ENCODE measurements at regions not wholly inside any gene's neighbourhood (a gene's known extent, or its start where the extent isn't known, plus 50 kb on each side); places are given as distances from the start of the nearest gene placed in this dataset.

DNA sequence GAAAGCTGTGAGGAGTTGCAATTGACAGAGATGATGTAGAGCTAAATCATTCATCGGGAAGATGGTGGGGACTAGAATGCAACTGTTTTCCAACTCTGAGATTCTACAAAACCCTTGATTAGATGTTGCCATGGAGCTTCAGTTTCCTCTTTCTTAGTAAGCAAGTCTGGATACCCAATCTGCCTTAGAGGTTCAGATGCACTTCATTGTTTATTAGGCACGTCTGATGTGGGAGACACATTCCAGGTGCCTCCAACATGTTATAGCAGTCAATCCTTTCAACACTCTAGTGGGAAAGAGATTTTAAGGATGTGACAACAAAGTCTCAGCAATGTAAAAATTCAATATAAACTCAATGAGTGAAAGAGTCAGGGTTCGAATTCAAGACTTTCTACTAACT, 291.3 kb upstream of the PHYHIPL start:
- no peaks in the 10 kb centered on the region for H3K27me3 Mint-ChIP-seq (ENCODE audit: insufficient read depth, unreplicated experiment)
- intact Hi-C loops (cut with micrococcal nuclease), result no loop called here
- no peak for DNase-seq (ENCODE audit: unreplicated experiment)
- CTCF ChIA-PET, result interaction anchor here (0.6 kb wide), 1 partner anchor 427 kb away, joined by 3 read pairs; no protein-coding TSS in a partner anchor
- TF ChIP-seq, protein P1, sequence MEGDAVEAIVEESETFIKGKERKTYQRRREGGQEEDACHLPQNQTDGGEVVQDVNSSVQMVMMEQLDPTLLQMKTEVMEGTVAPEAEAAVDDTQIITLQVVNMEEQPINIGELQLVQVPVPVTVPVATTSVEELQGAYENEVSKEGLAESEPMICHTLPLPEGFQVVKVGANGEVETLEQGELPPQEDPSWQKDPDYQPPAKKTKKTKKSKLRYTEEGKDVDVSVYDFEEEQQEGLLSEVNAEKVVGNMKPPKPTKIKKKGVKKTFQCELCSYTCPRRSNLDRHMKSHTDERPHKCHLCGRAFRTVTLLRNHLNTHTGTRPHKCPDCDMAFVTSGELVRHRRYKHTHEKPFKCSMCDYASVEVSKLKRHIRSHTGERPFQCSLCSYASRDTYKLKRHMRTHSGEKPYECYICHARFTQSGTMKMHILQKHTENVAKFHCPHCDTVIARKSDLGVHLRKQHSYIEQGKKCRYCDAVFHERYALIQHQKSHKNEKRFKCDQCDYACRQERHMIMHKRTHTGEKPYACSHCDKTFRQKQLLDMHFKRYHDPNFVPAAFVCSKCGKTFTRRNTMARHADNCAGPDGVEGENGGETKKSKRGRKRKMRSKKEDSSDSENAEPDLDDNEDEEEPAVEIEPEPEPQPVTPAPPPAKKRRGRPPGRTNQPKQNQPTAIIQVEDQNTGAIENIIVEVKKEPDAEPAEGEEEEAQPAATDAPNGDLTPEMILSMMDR (IDR thresholded peaks at IDR 0.05; ENCODE audit: unreplicated experiment), result no peak
- BruUV-seq (replicated peaks), result no TSS peak
- H3K36me3 Mint-ChIP-seq (ENCODE audit: insufficient read depth, unreplicated experiment), result no peaks in the 10 kb centered on the region
- H3K9me3 Mint-ChIP-seq (ENCODE audit: unreplicated experiment), result peaks cover 11% of the 10 kb centered on the region
- POLR2A ChIA-PET, result no interaction called here
- H3K27ac Mint-ChIP-seq (ENCODE audit: low read depth, unreplicated experiment), result no peak overlapping the region
- H3K4me3 Mint-ChIP-seq (ENCODE audit: unreplicated experiment), result no peak overlapping the region
- H3K4me1 Mint-ChIP-seq (ENCODE audit: insufficient read depth, unreplicated experiment), result no peaks in the 10 kb centered on the region

DNA sequence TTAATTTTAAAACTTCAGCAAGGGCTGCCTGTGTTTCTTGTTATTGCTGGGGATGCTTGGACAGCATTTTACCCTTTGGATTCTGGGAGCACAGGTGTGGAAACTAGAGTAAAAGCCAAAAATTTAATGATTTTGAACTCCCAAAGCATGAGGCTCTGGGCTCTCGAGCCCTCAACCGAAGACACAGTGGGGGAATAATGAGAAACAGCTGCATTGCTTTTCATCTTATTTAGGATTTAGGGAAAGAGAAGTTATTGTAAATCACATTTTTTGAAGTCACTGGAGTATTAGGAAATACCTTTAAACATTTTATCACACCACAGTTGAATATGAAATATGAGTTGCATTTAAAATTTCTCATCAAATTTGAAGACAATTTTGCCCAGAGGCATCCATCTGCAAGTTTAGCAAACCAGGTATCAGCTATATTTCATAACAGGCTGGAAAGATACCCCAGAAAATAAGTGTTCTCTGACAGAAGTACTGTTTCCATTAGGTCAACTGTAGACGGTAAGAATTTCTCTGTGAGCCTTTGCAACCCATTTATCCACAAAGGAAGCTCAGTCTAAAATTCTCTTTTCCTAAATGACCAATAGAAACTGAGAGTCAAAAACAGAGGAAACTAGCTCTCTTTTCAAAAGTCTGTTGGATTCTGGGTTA, 290.6 kb upstream of the PHYHIPL start:
- H3K9me3 Mint-ChIP-seq (ENCODE audit: unreplicated experiment), result peaks cover 7% of the 10 kb centered on the region

DNA sequence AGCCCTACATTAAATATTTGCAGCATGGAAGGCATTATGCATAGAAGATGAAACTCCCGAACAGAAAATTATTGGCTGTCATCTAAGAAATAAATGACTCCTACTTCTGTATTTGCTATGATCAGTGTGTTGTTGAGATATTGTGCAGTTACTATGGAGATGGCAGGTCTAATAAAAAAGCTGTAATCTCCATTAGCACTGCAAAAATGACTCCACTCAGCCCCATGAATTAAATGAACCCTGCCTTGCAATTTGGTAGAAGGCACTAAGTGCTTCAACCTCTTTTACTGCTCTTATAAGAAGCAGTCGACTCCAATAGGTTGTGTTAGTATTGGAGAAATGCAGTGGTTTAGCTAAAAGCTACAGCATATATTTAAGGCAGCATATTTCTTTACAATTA, 290.0 kb upstream of the PHYHIPL start:
- intact Hi-C loops (cut with micrococcal nuclease), result no loop called here
- Mint-ChIP-seq H3K9me3 (ENCODE audit: unreplicated experiment) (peaks cover under 1% of the 10 kb centered on the region), H3K27ac (ENCODE audit: low read depth, unreplicated experiment) (no peak overlapping the region), H3K4me3 (ENCODE audit: unreplicated experiment) (no peak overlapping the region), H3K4me1 (ENCODE audit: insufficient read depth, unreplicated experiment) (no peaks in the 10 kb centered on the region), H3K36me3 (ENCODE audit: insufficient read depth, unreplicated experiment) (no peaks in the 10 kb centered on the region), H3K27me3 (ENCODE audit: insufficient read depth, unreplicated experiment) (no peaks in the 10 kb centered on the region)
- ChIA-PET POLR2A (no interaction called here), CTCF (no interaction called here)
- BruUV-seq (replicated peaks), result no TSS peak
- TF ChIP-seq, protein P1 (IDR thresholded peaks at IDR 0.05; ENCODE audit: unreplicated experiment), result no peak
- DNase-seq (ENCODE audit: unreplicated experiment), result no peak

More for the DNA sequence above, 290.6 kb upstream of the PHYHIPL start:
- no peaks in the 10 kb centered on the region for H3K27me3 Mint-ChIP-seq (ENCODE audit: insufficient read depth, unreplicated experiment)
- H3K4me3 Mint-ChIP-seq (ENCODE audit: unreplicated experiment), result no peak overlapping the region
- BruUV-seq (replicated peaks), result no TSS peak
- no peak for DNase-seq (ENCODE audit: unreplicated experiment)
- no peaks in the 10 kb centered on the region for H3K4me1 Mint-ChIP-seq (ENCODE audit: insufficient read depth, unreplicated experiment)
- intact Hi-C loops (cut with micrococcal nuclease), result no loop called here
- POLR2A ChIA-PET, result no interaction called here
- CTCF ChIA-PET, result no interaction called here
- H3K27ac Mint-ChIP-seq (ENCODE audit: low read depth, unreplicated experiment), result no peak overlapping the region
- TF ChIP-seq, protein P1 (IDR thresholded peaks at IDR 0.05; ENCODE audit: unreplicated experiment), result no peak
- H3K36me3 Mint-ChIP-seq (ENCODE audit: insufficient read depth, unreplicated experiment), result no peaks in the 10 kb centered on the region

DNA sequence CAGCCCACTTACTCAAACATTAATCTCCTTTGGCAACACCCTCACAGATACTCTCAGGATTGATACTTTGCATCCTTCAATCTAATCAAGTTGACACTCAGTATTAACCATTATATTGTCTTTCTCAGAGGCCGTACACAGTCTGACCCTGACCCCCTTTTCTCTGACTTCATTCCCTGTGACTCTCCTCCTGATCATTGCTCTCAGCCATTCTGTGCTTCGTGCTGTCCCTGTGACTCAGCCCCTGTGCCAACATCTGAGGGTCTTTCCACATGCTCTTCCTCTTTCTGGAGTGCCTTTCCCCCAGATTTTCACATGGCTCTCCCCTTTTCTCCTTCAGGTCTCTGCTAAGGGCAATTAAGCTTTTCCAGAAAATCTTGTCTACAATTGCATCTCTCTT, 289.0 kb upstream of the PHYHIPL start:
- BruUV-seq (replicated peaks), result no TSS peak
- Mint-ChIP-seq H3K9me3 (ENCODE audit: unreplicated experiment) (no peaks in the 10 kb centered on the region), H3K4me1 (ENCODE audit: insufficient read depth, unreplicated experiment) (no peaks in the 10 kb centered on the region), H3K27ac (ENCODE audit: low read depth, unreplicated experiment) (no peak overlapping the region), H3K27me3 (ENCODE audit: insufficient read depth, unreplicated experiment) (no peaks in the 10 kb centered on the region), H3K36me3 (ENCODE audit: insufficient read depth, unreplicated experiment) (no peaks in the 10 kb centered on the region), H3K4me3 (ENCODE audit: unreplicated experiment) (no peak overlapping the region)
- CTCF ChIA-PET, result no interaction called here
- intact Hi-C loops (cut with micrococcal nuclease), result no loop called here
- TF ChIP-seq, protein P1 (IDR thresholded peaks at IDR 0.05; ENCODE audit: unreplicated experiment), result no peak
- POLR2A ChIA-PET, result interaction anchor here (0.6 kb wide), 1 partner anchor 466 kb away, joined by 3 read pairs; no protein-coding TSS in a partner anchor
- DNase-seq (ENCODE audit: unreplicated experiment), result no peak
